Prostate gland (tissue), 2 donors: ENCODE measurements at regions not wholly inside any gene's neighbourhood (a gene's known extent, or its start where the extent isn't known, plus 50 kb on each side); places are given as distances from the start of the nearest gene placed in this dataset.
"Not testable (repeated sequence)": the region's sequence is repeated elsewhere in the genome, so short reads cannot be mapped to it uniquely, and the experiment has no call there.

Source experiments
- DNase-seq: peaks from one replicate; pipeline ENCODE4 v3.0.0-alpha.2; 2019; ENCODE audit warnings: low spot score
- H3K27ac ChIP-seq, 2 donors: fragments of 200-600 bp; sonication (generic); 2 replicates each; pipeline ENCODE4 v1.5.1; 2017 to 2019
- H3K27me3 ChIP-seq: fragments of 200-600 bp; sonication (generic); replicated peaks from 2 replicates; pipeline ENCODE4 v1.5.1; 2019; ENCODE audit not compliant: insufficient read depth
- H3K36me3 ChIP-seq, 2 donors: fragments of 200-600 bp; sonication (generic); 1 replicate in 1 of 2; 2 replicates in 1 of 2; pipeline versions ENCODE4 v1.5.1 to v1.8.1; 2017 to 2019
- H3K4me1 ChIP-seq: fragments of 200-600 bp; sonication (generic); replicated peaks from 2 replicates; pipeline ENCODE4 v1.5.1; 2019
- H3K4me3 ChIP-seq, 2 donors: fragments of 200-600 bp; sonication (generic); 2 replicates each; pipeline ENCODE4 v1.5.1; 2017 to 2019
- H3K9me3 ChIP-seq: fragments of 200-600 bp; sonication (generic); 2 replicates; pipeline ENCODE4 v1.5.1; 2017
- POLR2A ChIP-seq: fragments of 450-650 bp; IDR thresholded peaks from one replicate; pipeline ENCODE4 v1.6.1; 2016; ENCODE audit warnings: antibody characterized with exemption, mild to moderate bottlenecking
- POLR2AphosphoS5 ChIP-seq: sonication (generic); formaldehyde crosslinking; IDR thresholded peaks from one replicate; pipeline ENCODE4 v1.6.1; 2017; ENCODE audit warnings: antibody characterized with exemption
- WGBS: methylation state at CpG from one replicate; pipeline ENCODE4 v1.1.5; 2018; 5-methylcytosine and 5-hydroxymethylcytosine counted together
- intact Hi-C: fragments of 100-400 bp; cut with DNase I; formaldehyde crosslinking; loops from one replicate; pipeline ENCODE4 v1.14.2; 2022
- TF ChIP-seq, protein P1 (sequence below), 4 experiments: fragments of 200-600 bp in 2 of 4; fragments of 450-650 bp in 2 of 4; sonication (generic) in 2 of 4; IDR thresholded peaks; 1 replicate in 3 of 4; 2 replicates in 1 of 4; pipeline ENCODE4 v1.5.1; 2016 to 2019; ENCODE audit warnings: antibody characterized with exemption in 4 of 4, mild to moderate bottlenecking in 2 of 4, moderate library complexity in 2 of 4

- no peak for DNase-seq
- intact Hi-C loops: no loop called here
- H3K36me3 ChIP-seq: no peaks in the 10 kb centered on the region
- TF ChIP-seq POLR2AphosphoS5: no peak
- TF ChIP-seq POLR2A: no peak
- TF ChIP-seq, protein P1, sequence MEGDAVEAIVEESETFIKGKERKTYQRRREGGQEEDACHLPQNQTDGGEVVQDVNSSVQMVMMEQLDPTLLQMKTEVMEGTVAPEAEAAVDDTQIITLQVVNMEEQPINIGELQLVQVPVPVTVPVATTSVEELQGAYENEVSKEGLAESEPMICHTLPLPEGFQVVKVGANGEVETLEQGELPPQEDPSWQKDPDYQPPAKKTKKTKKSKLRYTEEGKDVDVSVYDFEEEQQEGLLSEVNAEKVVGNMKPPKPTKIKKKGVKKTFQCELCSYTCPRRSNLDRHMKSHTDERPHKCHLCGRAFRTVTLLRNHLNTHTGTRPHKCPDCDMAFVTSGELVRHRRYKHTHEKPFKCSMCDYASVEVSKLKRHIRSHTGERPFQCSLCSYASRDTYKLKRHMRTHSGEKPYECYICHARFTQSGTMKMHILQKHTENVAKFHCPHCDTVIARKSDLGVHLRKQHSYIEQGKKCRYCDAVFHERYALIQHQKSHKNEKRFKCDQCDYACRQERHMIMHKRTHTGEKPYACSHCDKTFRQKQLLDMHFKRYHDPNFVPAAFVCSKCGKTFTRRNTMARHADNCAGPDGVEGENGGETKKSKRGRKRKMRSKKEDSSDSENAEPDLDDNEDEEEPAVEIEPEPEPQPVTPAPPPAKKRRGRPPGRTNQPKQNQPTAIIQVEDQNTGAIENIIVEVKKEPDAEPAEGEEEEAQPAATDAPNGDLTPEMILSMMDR (IDR thresholded peaks at IDR 0.05): no peak
- 69% methylated on average over 5 of the region's 5 CpGs for WGBS
- H3K4me1 ChIP-seq: no peaks in the 10 kb centered on the region
- no peak overlapping the region for H3K27ac ChIP-seq
- no peak overlapping the region for H3K4me3 ChIP-seq
- H3K27me3 ChIP-seq: no peaks in the 10 kb centered on the region
- no peaks in the 10 kb centered on the region for H3K9me3 ChIP-seq
Observed at GRCh38 chr14:105952222-105952621, 425.8 kb downstream of the TMEM121 start.

- no peak for TF ChIP-seq POLR2AphosphoS5
- no peak for TF ChIP-seq POLR2A
- TF ChIP-seq, protein P1 (IDR thresholded peaks at IDR 0.05): no peak
- Histone ChIP-seq H3K4me1 (no peaks in the 10 kb centered on the region), H3K4me3 (no peak overlapping the region), H3K27ac (no peak overlapping the region), H3K9me3 (no peaks in the 10 kb centered on the region), H3K27me3 (no peaks in the 10 kb centered on the region), H3K36me3 (no peaks in the 10 kb centered on the region)
- intact Hi-C loops: no loop called here
- 67% methylated on average over 1 of the region's 1 CpG for WGBS
- DNase-seq: no peak
Observed at GRCh38 chr14:105952826-105953225, 426.4 kb downstream of the TMEM121 start.

GRCh38 chr14:105961625-105962024, 435.2 kb downstream of the TMEM121 start:
- H3K4me3 ChIP-seq, DNase-seq, intact Hi-C loops, H3K27ac ChIP-seq, H3K27me3 ChIP-seq, H3K4me1 ChIP-seq, H3K36me3 ChIP-seq, H3K9me3 ChIP-seq: not testable (repeated sequence)
- 90% methylated on average over 6 of the region's 6 CpGs for WGBS

DNA sequence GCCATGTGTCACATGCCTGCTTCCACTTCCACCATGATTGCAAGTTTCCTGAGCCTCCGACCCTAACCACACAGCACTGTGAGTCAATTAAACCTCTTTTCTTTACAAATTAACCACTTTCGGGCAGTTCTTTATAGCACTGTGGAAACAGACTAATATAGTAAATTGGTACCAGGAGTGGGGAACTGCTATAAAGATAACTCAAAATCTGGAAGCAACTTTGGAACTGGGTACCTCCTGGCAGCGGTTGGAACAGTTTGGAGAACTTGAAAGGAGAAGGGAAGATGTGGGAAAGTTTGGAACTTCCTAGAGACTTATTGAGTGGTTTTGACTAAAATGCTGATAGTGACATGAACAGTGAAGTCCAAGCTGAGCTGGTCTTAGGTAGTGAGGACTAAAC, 436.1 kb downstream of the TMEM121 start:
- H3K36me3 ChIP-seq: no peaks in the 10 kb centered on the region
- no peak for TF ChIP-seq POLR2AphosphoS5
- TF ChIP-seq, protein P1 (IDR thresholded peaks at IDR 0.05): no peak
- no peak for TF ChIP-seq POLR2A
- no peaks in the 10 kb centered on the region for H3K9me3 ChIP-seq
- DNase-seq: no peak
- WGBS: 87% methylated on average over 3 of the region's 3 CpGs
- no peaks in the 10 kb centered on the region for H3K4me1 ChIP-seq
- H3K4me3 ChIP-seq: no peak overlapping the region
- H3K27me3 ChIP-seq: no peaks in the 10 kb centered on the region
- intact Hi-C loops: no loop called here
- no peak overlapping the region for H3K27ac ChIP-seq

DNA sequence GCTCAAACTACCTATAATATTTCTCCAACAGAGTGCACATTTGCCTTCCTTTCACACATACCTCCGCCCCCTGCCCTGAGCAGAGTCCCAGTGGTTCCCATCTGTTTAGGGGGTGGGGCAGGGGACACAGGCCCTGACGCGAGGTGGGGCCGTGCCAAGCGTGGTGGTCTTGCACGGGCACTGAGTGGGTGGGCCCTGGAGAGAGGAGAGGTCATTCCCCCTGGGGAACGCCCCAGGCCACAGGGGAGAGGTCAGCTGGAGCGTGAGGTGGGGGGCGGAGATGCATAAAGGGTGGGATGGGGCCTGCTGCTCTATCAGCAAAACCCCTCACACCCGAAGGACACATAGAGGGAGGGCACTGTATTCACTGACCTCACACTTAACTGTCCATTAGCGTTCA, 441.9 kb downstream of the TMEM121 start:
- H3K9me3 ChIP-seq: no peaks in the 10 kb centered on the region
- no peaks in the 10 kb centered on the region for H3K36me3 ChIP-seq
- no peak for DNase-seq
- 72% methylated on average over 11 of the region's 11 CpGs for WGBS
- no peak overlapping the region for H3K4me3 ChIP-seq
- no peak for TF ChIP-seq POLR2A
- TF ChIP-seq, protein P1 (IDR thresholded peaks at IDR 0.05): no peak
- no peak for TF ChIP-seq POLR2AphosphoS5
- no peaks in the 10 kb centered on the region for H3K4me1 ChIP-seq
- no peaks in the 10 kb centered on the region for H3K27me3 ChIP-seq
- intact Hi-C loops: no loop called here
- no peak overlapping the region for H3K27ac ChIP-seq

DNA sequence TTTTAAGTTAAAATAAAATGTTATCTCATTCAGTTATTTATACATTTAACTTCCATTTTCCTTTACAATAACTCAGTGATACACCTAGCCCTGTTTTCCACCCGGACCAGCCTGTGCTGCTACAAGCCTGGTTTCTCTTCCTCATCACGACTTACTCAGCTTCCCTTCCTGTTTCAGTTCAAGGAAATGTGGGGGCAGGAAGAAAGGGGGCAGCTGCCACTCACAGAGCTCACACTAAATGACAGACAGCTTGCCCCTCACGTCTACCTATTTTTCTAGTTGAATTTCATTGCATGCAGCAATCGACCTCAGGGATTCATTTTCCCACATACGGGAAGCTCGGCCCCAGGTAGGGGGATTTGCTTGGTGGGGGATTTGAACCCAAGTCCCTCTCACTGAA, 442.6 kb downstream of the TMEM121 start:
- DNase-seq, intact Hi-C loops, H3K4me3 ChIP-seq, H3K27ac ChIP-seq, H3K36me3 ChIP-seq, H3K4me1 ChIP-seq, H3K9me3 ChIP-seq, H3K27me3 ChIP-seq: not testable (repeated sequence)
- 63% methylated on average over 6 of the region's 6 CpGs for WGBS

DNA sequence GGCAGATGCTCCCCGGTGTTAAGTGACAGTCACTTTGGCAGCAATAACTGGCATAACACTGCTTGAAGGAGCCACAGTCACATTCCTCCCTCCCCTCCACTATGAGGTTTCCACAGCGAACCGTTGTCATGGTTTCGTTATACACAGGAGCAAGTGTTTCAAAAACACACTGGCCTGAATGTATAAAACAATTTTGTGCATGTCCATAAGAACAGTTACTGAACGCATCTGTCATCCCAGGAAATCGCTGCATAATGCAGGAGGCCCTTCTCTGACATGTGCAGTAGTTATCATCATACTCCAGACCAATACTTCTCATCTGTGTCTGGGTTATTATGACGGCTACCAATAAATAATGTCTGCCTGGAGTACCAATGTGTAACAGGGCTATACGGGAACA, 444.4 kb downstream of the TMEM121 start:
- intact Hi-C loops, H3K4me1 ChIP-seq, H3K9me3 ChIP-seq, H3K27me3 ChIP-seq, DNase-seq, H3K27ac ChIP-seq, H3K4me3 ChIP-seq, H3K36me3 ChIP-seq: not testable (repeated sequence)
- 88% methylated on average over 8 of the region's 8 CpGs for WGBS
